ENCODE measurements at regions not wholly inside any gene's neighbourhood (a gene's known extent, or its start where the extent isn't known, plus 50 kb on each side); places are given as distances from the start of the nearest gene placed in this dataset.
A peak's percentile ranks its signal among the peaks of the same experiment; 100 is the strongest.
"Not testable (repeated sequence)": the region's sequence is repeated elsewhere in the genome, so short reads cannot be mapped to it uniquely, and the experiment has no call there.

DNA sequence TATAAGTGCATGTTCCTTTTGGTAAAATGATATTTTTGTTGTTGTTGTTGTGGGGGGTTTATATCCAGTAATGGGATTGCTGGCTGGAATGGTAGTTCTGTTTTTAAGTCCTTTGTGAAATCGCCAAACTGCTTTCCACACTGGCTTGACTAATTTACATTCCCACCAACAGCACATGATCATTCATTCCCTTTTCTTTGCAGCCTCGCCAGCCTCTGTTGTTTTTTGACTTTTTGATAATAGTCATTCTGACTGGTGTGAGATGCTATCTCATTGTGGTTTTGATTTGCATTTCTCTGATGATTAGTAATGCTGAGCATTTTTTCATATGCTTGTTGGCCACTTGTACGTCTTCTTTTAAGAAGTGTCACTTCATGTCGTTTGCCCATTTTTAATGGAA lies 188.5 kb upstream of the CHRM3 start:
- DNase-seq, result peak; percentile 22

DNA sequence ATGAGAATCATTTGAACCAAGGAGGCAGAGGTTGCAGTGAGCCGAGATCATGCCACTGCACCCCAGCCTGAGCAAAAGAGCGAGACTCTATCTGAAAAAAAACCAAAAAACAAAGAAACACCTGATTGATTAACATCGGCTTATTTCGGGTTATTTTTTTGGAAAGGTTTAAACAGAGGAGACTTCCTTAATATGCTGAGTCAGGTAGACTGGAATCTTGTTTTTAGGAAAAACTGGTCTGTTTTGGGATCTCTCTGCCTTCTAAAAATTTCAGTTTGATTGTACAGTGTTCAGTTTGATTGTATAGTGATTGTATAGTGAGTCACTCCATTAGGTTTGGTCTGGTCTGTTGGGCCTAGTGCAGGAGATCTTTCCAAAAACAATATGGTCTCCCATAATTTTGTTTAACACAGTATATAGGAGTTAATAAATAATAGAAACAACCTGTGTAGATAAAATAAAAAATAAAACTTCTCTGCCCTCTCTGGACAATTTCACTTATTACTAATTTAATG lies 196.3 kb upstream of the CHRM3 start:
- DNase-seq, result no peak

DNA sequence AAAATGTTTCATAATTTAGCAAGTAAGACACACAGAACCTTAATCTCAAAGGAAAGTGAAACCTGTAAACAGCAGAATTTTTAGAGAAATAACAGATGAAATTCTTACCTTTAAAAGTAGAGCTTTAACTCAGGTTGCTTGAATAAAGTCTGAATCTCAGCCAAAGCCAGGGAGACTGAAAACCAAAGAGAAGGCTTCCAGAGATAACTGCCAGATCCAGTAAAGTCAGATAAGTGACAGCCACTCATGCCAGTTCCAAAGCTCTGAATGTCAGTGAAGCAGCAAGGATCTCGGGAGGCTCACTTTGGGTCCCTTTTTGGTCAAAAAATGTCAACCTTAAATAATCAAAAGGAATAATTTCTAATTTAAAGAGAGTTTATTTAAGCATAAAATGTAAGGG lies 199.9 kb upstream of the CHRM3 start:
- no peak for DNase-seq

DNA sequence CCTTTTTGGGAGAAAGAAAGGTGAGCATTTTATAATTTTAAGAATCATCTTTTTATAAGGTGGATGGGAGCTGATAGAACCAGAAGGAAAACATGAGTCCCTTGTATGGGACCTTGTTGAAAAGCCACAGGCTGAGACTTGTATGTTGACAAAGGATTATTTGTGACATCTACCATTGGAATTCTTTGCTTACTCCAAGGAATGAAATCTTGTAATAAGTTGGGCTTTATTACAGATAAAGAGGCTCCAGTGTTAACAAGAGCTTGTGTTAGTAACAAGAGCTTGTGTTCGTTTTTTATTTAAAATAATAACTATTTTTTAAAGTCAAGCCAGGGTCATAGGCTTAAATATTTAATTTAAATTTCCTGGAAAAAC lies 201.1 kb upstream of the CHRM3 start:
- no peak for DNase-seq

DNA sequence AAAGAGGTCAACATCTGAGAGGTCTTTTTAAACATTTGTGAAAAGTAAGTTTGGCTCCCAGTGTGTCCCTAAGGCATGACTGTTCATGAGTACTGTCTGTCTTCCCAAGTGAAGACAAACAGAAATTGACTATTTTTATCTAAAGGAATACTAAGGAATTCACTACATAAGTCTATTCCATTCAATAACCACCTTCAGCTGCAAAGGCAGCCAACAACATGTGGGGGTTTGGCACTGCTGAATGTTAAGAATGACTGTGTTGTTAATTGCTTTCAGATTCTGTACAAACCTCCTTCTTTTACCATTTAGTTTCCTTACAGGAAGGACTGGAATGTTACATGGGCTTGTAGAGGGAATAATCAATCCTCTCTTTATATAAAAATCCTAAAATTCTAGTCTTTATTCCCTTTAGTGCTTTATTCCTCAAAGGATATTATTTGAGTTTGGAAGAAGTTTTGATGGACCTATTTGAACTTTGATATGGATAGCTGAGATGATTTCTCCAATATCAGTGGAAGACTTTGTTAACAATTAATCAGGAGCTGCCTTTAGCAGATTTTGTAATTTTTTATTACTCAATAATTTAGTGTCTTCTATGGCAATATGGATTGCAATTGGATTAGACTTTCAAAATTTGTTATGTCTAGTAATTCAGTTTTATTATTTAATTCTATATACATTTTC lies 201.7 kb upstream of the CHRM3 start:
- peak; percentile 23 for DNase-seq

DNA sequence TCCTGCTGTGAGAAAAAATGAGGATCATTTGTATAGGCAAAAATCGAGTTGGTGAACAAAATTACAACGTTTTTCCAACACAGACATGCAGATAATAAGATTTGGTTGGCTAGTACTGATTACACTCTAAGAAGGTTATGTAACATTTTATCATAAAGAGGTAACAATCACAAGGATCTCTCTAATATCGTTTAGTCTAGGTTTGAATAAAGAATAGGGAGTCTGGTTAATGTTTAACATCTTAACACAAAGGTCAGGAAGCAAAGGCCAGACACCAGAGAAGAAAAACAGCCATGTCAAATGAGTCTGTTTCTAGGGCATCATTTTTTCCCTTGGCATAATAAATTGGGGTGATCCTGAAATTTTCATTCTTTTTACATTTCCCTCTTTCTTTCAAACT lies 207.4 kb upstream of the CHRM3 start:
- DNase-seq, result no peak

DNA sequence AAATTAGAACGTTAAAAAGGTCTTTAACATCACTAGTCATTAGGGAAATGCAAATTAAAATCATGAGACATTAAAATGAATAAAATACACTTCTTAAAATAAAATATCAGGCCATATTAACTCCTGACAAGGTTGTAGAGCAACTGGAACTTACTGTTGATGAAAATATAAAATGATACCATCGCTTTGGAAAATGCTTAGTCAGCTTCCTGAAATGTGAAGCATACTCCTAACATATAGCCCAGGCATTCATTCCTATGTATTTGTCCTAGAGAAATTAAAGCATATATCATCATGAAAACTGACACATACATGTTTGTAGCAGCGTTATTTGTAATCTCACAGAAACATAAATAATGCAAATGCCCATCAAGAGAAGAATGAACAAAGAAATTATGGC lies 211.5 kb upstream of the CHRM3 start:
- DNase-seq, result no peak

DNA sequence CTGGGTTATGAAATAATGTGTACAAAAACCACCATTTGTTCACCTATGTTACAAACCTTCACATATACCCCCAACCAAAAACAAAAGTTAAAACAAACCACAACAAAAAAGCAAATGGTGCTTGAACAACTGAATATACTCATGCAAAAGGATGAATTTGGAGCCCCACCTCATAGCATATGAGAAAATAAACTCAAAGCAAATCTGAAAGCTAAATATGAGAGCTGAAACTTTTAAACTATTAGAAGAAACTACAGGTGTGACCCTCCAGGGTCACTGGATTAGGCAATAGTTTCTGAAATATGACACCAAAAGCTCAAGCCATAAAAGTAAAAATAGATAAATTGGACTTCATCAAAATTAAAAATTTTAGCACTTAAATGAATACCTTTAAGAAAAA lies 215.5 kb upstream of the CHRM3 start:
- DNase-seq, result no peak

DNA sequence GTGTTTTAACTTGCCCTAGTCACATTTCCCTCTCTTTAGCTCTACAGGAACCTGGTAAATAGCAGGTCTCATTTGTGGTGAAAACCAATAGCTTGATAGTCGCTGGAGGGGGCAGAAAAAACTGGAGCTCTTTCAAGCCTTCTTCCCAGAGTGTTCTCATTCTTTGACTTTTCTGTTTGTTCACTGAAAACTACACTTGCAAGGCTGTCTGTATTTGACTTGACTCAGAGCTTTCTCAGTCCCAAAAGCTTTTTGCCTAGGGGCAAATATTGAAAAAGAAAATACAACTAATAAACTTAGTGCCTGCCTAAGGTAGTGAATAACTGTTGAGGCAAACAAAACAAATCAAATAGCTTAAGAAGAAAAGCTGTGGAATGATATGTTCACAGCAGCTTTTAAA lies 217.1 kb upstream of the CHRM3 start:
- no peak for DNase-seq

DNA sequence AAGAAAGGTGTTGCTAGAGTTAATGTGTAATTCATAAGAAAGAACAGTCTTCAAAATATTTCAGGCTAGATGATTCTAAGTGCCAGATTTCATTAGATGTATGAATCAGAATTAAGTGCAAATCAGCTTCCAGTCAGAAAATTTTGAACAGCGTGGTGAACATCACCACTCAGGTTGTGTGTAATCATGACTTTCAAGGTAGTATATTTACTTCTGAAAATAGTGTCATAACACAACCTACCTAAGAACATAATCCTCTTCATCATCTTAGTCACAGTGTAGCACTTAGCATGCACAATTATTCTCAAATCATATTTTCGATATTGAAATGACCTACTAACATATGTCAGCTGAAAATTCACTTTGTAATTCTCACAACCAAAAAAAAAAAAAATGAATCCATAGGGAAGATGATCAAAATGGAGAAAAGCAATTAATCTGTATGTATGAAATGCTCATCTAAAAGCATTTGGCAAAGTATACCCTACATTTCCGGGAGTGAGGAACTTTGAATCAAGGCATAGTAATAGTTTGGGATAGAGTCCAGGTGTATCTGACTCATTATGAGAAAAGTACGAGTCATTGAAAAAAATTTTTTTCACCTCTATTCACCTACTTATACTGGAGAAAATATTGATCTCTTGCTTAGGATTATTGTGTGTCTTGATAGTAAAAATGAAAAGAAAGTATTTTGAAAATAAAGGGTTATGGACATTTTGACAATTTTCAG lies 221.8 kb upstream of the CHRM3 start:
- DNase-seq, result no peak

DNA sequence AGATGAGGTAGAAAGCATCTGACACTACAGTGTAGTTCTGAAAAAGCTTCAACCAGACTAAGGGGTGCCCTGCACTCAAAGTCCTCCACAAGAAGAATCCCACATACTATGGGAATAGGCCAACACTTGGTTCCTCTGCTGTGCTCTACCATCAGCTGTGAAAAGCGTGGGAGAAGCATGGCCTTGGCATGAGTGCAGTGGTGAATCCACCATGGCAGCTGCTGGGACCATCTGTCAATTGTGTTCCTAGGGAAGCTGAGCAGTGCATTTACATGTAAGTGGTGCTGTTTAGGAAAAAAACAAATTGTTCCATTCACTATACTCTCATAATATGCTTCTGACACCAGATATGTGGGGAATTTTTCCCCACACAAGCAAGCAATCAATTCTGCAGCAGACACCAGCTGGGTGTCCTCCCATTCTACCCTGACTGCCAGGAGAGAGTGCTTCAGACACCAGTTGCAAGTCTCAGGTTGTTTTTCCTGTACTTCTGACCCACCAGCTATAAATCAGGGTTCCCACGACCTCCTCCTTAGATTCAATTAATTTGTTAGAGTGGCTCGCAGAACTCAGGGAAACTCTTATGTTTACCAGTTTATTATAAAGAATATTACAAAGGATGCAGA lies 230.8 kb upstream of the CHRM3 start:
- DNase-seq, result no peak

DNA sequence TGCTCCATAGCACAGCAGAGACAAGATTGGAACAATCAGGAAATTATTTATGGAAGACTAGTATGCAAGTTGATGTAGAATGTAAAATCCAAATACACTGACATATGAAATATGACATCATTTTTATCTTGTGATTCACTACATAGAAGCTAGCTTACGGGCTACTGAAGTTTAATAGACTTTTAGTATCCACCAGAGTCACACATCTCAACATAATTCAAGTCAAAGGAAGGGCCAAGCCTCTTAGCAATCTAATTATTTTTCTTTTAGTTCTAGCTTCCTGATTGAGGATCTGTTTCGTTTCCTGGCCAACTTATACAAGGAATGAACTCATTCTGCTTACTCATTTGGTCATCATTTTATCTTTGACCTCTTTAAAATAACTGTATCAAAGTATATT lies 234.4 kb upstream of the CHRM3 start:
- no peak for DNase-seq

DNA sequence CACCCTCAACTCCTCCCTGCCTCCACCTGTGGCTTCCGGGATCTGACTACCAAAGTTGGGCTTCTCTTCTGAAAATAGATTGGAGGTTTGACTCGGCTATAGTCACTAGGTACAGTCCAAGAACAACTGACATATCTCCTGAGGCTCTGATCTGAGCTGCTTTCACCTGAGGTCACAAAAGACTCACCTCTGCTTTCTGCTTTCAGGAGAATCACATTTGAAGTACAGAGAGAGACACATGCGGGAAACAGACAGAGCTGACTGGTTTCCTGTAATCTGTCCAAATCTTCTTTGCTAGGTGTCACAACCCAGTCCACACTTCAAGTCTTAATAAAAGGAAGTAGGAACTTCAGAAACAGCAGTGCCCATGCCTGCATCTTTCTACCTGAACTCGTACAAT lies 245.4 kb upstream of the CHRM3 start:
- no peak for DNase-seq

DNA sequence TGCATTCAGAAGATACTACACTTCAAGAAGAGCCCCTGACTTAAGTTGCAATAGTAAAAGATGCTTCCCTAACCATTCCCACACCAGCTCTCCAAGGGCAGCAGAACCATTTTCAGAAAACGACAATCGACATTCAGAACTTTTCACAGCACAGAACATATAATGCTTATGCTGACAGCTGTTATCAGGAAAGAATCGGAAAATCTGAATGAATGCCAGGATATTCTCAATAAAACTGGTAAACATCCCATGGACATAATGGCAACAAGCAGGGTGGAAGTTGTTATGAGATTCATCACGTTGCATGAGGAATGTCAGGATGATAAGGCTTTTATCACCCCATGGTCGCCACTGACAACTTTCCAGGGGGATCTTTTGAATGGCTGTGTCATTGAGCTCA lies 246.6 kb upstream of the CHRM3 start:
- no peak for DNase-seq

DNA sequence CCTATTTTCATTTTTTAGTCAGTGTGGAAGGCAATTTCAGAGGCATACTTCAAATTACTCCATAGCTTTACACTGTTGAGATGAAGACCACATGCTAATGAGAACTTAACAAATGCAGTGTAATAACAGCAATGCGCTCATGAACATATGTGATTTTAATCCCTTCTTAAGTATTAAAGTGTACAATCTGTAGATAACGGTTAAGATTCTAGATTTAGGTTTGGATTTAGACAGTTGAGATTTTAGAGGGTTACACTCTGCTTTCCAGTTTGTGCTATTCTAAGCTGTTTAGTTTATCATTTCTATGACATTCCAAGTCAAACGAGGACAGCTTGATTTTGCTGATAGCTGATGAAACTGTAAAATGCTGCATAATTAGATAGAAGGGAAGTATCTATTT lies 257.8 kb upstream of the CHRM3 start:
- no peak for DNase-seq

DNA sequence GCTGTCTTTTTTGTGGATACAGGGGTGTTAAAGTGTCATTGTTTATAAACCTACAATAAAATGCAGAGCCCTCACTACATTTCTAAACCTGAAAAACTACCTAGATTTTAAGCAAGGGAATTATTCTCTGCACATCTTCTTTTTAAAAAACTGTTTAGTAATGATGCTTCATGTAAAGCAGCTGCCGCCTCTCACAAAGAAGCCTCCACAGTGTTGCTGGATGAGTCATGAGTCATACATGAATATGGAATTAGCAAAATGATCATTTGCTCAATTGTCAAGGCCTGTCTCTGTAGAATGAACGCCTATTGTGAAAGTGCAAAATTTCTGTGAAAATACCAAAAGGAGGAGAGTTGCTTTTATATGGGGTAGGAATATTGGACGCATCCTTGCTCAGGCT lies 259.5 kb upstream of the CHRM3 start:
- peak; percentile 41 for DNase-seq

DNA sequence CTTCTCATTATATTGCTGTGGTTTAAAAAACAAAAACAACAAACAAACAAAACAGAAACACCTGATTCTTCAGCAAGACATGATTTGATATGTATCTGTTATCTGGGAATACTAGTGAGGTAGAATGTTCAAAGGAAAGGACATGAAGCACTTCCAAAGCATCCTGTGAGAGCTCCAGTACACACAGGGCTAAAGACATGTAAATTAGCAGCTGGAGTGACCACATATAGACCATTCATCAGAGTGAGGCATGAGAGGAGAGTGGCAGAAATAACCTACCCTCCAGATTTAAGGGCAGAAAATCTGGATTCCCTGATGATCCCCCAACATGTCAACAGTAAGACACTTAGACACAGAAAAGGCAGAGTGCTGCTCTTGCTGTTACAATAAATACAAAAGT lies 260.5 kb upstream of the CHRM3 start:
- no peak for DNase-seq

DNA sequence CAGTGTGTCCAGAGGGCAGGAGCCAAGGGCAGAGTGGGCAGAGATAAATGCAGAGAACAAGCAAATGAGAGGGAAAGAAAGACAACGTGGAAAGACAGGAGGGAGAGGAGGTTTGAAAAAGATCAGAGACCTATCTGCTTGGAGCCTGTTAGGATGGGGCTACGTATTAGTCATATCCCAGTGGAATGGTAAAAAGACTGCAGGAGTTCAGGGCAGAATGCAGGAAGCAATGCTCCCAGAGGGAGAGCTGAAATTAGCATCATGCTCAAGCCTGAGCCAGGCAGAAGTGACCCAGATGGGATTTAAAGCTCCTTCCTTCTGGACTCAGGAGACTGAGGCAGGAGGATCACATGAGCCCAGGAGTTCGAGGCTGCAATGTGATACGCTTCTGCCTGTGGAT lies 261.3 kb upstream of the CHRM3 start:
- peak; percentile 52 for DNase-seq

DNA sequence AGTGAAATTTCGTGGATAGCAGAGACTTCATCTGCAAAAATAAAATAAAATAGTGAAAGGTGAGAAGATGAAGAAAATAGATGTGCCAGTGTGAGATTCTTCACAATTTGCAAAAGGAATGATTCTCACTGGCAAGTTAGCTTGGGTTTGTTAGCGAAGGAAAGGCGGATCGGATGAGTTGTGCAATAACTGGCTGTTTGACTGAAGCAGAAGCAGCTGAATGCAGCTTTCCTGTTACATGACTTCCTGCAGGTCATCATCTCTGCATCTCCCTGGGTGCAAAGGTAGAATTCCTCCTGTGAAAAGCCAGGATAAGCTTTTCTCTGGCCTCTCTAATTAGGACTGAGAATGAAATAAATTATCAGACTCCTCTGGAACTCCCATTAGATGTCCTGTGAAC lies 263.1 kb upstream of the CHRM3 start:
- no peak for DNase-seq

DNA sequence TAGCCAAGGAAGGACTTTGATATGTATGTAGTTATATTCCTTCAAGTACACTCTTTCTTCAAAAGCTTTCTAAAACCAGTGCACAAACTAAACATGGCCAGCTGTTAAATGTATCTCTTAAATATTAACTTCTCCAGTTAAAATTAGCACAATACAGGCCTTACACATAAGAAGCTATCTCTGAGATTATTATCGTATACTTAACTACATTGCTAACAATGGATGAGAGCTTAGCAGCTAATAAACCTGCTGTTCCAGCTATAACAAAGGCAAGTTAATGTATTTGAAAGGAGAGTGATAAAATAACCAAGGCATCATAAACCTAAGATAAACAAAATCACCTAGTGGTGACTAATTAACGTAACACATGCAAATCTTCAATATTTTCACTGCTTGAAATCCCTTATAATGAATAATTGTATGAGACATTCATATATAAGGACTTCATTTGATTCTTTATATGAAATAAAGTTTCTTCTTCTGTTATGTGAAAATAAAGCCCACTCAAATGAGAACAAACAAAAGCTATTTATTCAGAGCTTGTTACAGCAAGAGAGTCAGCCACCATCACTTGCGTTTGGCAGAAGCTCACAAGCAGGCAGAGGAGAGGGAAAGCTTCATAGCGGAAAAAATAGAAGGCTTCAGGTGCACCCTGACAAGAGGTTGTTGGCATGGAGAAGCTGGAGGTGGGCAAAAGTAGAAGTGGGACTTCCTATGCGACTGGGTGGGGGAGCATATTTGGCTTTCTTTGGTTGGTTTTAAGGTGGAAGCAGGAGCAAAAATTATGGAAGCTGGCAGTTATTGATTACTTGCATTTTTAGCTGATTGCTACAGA lies 274.1 kb upstream of the CHRM3 start:
- no peak for DNase-seq

DNA sequence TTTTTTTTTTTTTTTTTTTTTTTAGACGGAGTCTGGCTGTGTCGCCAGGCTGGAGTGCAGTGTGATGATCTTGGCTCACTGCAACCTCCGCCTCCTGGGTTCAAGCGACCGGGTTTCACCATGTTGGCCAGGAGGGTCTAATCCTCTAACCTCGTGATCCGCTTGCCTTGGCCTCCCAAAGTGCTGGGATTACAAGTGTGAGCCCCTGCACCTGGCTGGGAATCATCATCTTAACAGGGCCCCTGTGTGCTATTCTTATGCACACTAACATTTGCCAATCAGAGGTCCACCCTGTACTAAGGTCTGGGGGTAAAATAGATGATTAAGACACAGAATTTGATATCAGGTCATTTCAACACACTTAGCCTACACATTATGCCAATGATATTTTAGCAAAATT lies 278.7 kb upstream of the CHRM3 start:
- DNase-seq, result no peak

DNA sequence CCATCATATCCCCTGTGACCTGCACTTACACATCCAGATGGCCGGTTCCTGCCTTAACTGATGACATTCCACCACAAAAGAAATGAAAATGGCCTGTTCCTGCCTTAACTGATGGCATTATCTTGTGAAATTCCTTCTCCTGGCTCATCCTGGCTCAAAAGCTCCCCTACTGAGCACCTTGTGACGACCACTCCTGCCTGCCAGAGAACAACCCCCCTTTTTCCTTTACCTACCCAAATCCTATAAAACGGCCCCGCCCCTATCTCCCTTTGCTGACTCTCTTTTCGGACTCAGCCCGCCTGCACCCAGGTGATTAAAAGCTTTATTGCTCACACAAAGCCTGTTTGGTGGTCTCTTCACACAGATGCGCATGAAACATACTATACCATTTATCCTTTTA lies 279.7 kb upstream of the CHRM3 start:
- DNase-seq, result not testable (repeated sequence)

DNA sequence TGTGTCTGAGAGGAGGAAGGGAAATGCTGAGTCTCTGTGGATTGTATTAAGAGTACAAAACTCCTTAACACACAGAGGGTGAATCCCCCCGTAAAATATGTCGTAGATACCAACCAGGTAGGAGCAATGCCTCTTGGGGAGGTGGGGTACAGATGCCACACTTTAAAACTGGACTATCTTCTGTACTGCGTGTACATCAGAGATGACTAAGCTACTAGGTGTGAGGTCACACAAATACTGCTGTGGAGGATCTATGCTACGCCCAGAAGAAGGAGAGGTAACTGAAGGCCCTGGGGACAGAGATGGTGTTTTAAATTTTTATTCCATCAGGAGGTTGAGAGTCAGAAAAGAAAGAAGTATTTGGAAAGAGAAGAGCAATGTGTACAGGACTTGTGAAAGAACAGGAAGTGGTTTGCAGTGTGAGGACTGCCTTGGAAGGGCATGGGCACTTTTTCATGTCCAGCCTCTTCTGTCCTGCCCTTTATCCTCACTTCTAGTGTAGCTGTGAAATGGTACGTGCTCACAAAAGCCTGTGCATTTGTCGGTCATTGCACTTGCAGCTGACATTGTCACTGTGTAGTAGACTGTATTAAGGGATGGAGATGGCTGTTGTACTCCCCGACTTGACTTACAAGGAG lies 287.8 kb upstream of the CHRM3 start:
- peak; percentile 7 for DNase-seq
